Gastrocnemius medialis (tissue), 4 donors: ENCODE measurements at regions not wholly inside any gene's neighbourhood (a gene's known extent, or its start where the extent isn't known, plus 50 kb on each side); places are given as distances from the start of the nearest gene placed in this dataset.

Experiments
- ATAC-seq, 2 donors: fragments of 150-250 bp; one replicate each; pipeline ENCODE4 v1.9.1; 2016
- DNase-seq, 2 donors: peaks; one replicate each; pipeline ENCODE4 v3.0.0-alpha.2; 2019
- H3K27ac ChIP-seq, 4 donors: fragments of 200-600 bp; sonication (generic); 1 replicate in 1 of 4; 2 replicates in 3 of 4; pipeline ENCODE4 v1.5.1; 2016 to 2018; ENCODE audit warnings: mild to moderate bottlenecking in 2 of 4, moderate library complexity in 1 of 4
- H3K27me3 ChIP-seq, 3 donors: fragments of 200-600 bp; sonication (generic) in 2 of 3; 1 replicate in 1 of 3; 2 replicates in 2 of 3; pipeline versions ENCODE4 v1.5.1 to v1.6.0; 2016 to 2019; ENCODE audit warnings: mild to moderate bottlenecking in 1 of 3, moderate library complexity in 1 of 3
- H3K36me3 ChIP-seq, 2 donors: fragments of 200-600 bp; sonication (generic) in 1 of 2; one replicate each; pipeline ENCODE4 v1.5.1; 2017 to 2018
- H3K4me1 ChIP-seq, 2 donors: fragments of 200-600 bp; sonication (generic) in 1 of 2; one replicate each; pipeline ENCODE4 v1.5.1; 2016 to 2017; ENCODE audit warnings: mild to moderate bottlenecking in 2 of 2
- H3K4me3 ChIP-seq, 4 donors: fragments of 200-600 bp; sonication (generic) in 3 of 4; 1 replicate in 1 of 4; 2 replicates in 3 of 4; pipeline ENCODE4 v1.5.1; 2016 to 2019; ENCODE audit warnings: mild to moderate bottlenecking in 2 of 4
- H3K9me3 ChIP-seq, 3 donors: fragments of 200-600 bp; sonication (generic) in 2 of 3; 1 replicate in 1 of 3; 2 replicates in 2 of 3; pipeline ENCODE4 v1.5.1; 2016 to 2019
- CTCF ChIP-seq, 5 experiments: fragments of 450-650 bp in 3 of 5; fragments of 200-600 bp in 2 of 5; sonication (generic) in 2 of 5; IDR thresholded peaks in 4 of 5; conservative IDR thresholded peaks in 1 of 5; 1 replicate in 4 of 5; 2 replicates in 1 of 5; pipeline ENCODE4 v1.5.1; 2016 to 2019; ENCODE audit warnings: antibody characterized with exemption in 5 of 5, mild to moderate bottlenecking in 3 of 5, moderate library complexity in 3 of 5
- POLR2A ChIP-seq, 2 donors: fragments of 450-650 bp; IDR thresholded peaks; one replicate each; pipeline ENCODE4 v1.6.1; 2017; ENCODE audit warnings: antibody characterized with exemption in 2 of 2, mild to moderate bottlenecking in 2 of 2, moderate library complexity in 2 of 2
- in situ Hi-C, 4 donors: fragments of 200-750 bp; cut with MboI; loops; one replicate each; pipeline versions ENCODE4 v1.15.0 to v1.8.0; 2017; ENCODE audit warnings: low sequenced_read_pairs in 4 of 4
- intact Hi-C: fragments of 100-400 bp; cut with DNase I; formaldehyde crosslinking; loops from one replicate; pipeline ENCODE4 v1.15.1; 2023; ENCODE audit warnings: low total_unique reads

- in situ Hi-C loops (no loop called here), intact Hi-C loops (no loop called here)
- no peak overlapping the region for H3K4me3 ChIP-seq
- H3K4me1 ChIP-seq, result no peaks in the 10 kb centered on the region
- no peak for DNase-seq
- no peak overlapping the region for H3K27ac ChIP-seq
- no peak for TF ChIP-seq POLR2A (IDR thresholded peaks at IDR 0.05)
- no peak for TF ChIP-seq CTCF (IDR thresholded peaks at IDR 0.05 in 4 of 5, conservative IDR thresholded peaks at IDR 0.05 in 1 of 5)
- ATAC-seq, result no peak
- H3K9me3 ChIP-seq, result no peaks in the 10 kb centered on the region
- no peaks in the 10 kb centered on the region for H3K36me3 ChIP-seq
- H3K27me3 ChIP-seq, result peaks cover 0 to 2% (median 0%) of the 10 kb centered on the region in 3 donors
Measured at GRCh38 chr16:66300037-66300436, 66.5 kb upstream of the CDH5 start.

GRCh38 chr16:66299349-66299748 lies 67.1 kb upstream of the CDH5 start:
- no peaks in the 10 kb centered on the region for H3K27me3 ChIP-seq
- no peaks in the 10 kb centered on the region for H3K9me3 ChIP-seq
- H3K4me1 ChIP-seq, result no peaks in the 10 kb centered on the region
- in situ Hi-C loops (no loop called here), intact Hi-C loops (no loop called here)
- no peak overlapping the region for H3K27ac ChIP-seq
- TF ChIP-seq CTCF (IDR thresholded peaks at IDR 0.05 in 4 of 5, conservative IDR thresholded peaks at IDR 0.05 in 1 of 5) (no peak), POLR2A (IDR thresholded peaks at IDR 0.05) (no peak)
- ATAC-seq (no peak), DNase-seq (no peak)
- H3K4me3 ChIP-seq, result no peak overlapping the region
- no peaks in the 10 kb centered on the region for H3K36me3 ChIP-seq

- in situ Hi-C loops, result no loop called here
Measured at GRCh38 chr16:66298571-66299120, 67.8 kb upstream of the CDH5 start.

GRCh38 chr16:66298006-66298405 lies 68.5 kb upstream of the CDH5 start:
- no peak overlapping the region for H3K4me3 ChIP-seq
- H3K27me3 ChIP-seq, result no peaks in the 10 kb centered on the region
- in situ Hi-C loops (no loop called here), intact Hi-C loops (no loop called here)
- ATAC-seq (no peak), DNase-seq (no peak)
- TF ChIP-seq POLR2A (IDR thresholded peaks at IDR 0.05) (no peak), CTCF (IDR thresholded peaks at IDR 0.05 in 4 of 5, conservative IDR thresholded peaks at IDR 0.05 in 1 of 5) (no peak)
- no peaks in the 10 kb centered on the region for H3K36me3 ChIP-seq
- H3K27ac ChIP-seq, result no peak overlapping the region
- H3K9me3 ChIP-seq, result no peaks in the 10 kb centered on the region
- no peaks in the 10 kb centered on the region for H3K4me1 ChIP-seq

More at GRCh38 chr16:66298571-66299120, 67.8 kb upstream of the CDH5 start:
- H3K27ac ChIP-seq, result no peak overlapping the region
- H3K27me3 ChIP-seq, result no peaks in the 10 kb centered on the region
- no peaks in the 10 kb centered on the region for H3K4me1 ChIP-seq
- ATAC-seq, result no peak
- TF ChIP-seq POLR2A (IDR thresholded peaks at IDR 0.05) (no peak), CTCF (IDR thresholded peaks at IDR 0.05 in 4 of 5, conservative IDR thresholded peaks at IDR 0.05 in 1 of 5) (no peak)
- DNase-seq, result no peak
- H3K9me3 ChIP-seq, result no peaks in the 10 kb centered on the region
- intact Hi-C loops, result no loop called here
- no peak overlapping the region for H3K4me3 ChIP-seq
- no peaks in the 10 kb centered on the region for H3K36me3 ChIP-seq

- no peaks in the 10 kb centered on the region for H3K9me3 ChIP-seq
- no peaks in the 10 kb centered on the region for H3K4me1 ChIP-seq
- H3K27ac ChIP-seq, result no peak overlapping the region
- TF ChIP-seq POLR2A (IDR thresholded peaks at IDR 0.05) (no peak), CTCF (IDR thresholded peaks at IDR 0.05 in 4 of 5, conservative IDR thresholded peaks at IDR 0.05 in 1 of 5) (no peak)
- no peak overlapping the region for H3K4me3 ChIP-seq
- ATAC-seq (no peak), DNase-seq (no peak)
- intact Hi-C loops, result no loop called here
- no peaks in the 10 kb centered on the region for H3K36me3 ChIP-seq
- no peaks in the 10 kb centered on the region for H3K27me3 ChIP-seq
- in situ Hi-C loops, result no loop called here
Measured at GRCh38 chr16:66296591-66296990, 69.9 kb upstream of the CDH5 start.
